Activated naive CD8-positive, alpha-beta T cell treated with anti-CD3 and anti-CD28 coated beads, Interleukin-2, amount 50 U/mL, for 16 hours (primary cell): ENCODE measurements at regions not wholly inside any gene's neighbourhood (a gene's known extent, or its start where the extent isn't known, plus 50 kb on each side); places are given as distances from the start of the nearest gene placed in this dataset.

Experiments
- DNase-seq: peaks from one replicate; pipeline ENCODE4 v3.0.0-alpha.2; 2020; ENCODE audit warnings: low read depth, low spot score

DNA sequence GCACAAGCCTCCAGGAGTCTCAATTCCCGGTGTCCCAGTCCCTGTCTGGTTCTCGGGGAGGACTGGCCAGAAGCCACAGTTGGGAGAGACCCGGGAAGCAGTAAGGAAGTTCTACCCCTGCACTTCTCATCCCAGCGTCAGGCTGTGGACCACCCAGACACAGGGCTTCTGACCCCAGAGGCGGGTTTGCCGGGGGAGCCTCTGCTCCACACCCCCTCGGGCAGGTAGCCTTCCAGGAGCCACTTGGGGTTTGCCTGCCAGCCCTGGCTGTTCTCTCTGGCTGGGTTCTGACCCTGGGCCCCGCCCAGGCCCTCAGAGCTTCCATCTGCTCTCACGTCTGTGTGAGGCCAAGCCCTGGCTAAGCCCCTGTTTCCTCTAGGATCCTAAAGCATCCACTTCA lies 94.4 kb upstream of the GPC1 start:
- DNase-seq, result no peak

DNA sequence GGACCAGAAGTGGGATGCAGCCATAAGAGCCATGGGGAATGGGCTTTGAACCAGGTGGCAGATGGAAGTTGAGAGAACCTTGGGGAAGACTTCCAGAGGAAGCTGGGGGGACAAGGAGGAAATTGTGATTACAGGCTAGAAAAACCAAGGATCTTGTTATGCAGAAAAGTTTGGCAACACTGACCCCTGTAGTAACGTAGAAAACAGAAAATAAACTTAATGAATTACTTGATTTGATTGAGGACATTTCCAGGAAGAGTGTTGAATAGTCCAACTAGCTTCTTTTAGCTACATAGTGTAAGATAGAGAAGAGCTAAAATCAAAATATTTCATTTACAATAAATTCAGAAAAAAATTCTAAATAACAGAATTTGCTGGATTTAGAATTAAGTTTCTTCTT lies 91.9 kb upstream of the GPC1 start:
- no peak for DNase-seq

DNA sequence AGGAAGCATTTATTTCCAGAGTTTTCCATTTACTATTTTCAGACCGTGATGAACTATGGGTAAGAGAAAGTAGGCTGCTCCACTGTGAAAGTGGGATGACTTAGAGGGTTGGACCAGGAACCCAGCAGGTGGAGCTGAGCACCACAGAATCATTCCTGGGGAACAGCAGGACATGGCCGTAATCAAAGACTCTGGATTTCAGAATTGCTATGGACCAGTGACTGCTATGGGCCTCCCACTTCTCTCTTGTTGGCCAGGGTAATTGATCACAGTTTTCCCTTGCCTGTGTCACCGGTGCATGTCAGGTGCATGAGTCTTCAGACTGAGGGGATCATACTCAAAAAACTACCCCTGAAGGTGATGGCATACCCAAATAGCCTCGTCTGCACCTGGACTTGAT lies 90.6 kb upstream of the GPC1 start:
- DNase-seq, result no peak

DNA sequence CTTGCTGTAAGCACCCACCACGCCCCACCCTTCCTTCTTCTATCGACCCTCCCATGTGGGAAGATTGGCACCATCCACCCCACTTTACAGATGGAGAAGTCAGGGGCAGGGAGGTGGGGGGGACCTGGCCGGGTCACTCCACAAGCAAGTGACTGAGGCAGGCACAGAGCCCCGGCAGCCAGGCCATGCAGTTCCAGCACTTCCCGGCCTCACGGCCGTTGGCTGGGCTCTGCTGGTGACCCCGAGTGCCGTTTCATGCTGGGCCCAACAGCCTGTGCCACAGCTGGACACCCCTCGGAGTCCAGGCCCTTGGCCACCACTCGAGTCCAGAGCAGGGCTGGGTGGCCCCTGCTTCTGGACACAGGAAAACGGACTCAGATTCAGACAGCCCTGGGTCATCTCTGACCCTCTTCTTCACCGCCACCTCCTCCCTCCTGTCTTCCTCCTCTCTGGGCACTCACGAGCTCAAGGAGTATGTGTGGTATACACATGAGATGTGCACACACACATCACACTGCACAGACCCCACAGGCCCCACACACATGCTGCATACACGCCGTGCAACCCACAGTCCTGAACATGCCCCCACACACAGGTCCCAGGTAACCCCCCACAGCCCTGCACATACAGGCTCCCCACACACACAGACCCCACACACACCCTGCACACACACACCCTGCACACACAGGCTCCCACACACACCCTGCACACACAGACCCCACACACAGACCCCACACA lies 89.3 kb upstream of the GPC1 start:
- no peak for DNase-seq

DNA sequence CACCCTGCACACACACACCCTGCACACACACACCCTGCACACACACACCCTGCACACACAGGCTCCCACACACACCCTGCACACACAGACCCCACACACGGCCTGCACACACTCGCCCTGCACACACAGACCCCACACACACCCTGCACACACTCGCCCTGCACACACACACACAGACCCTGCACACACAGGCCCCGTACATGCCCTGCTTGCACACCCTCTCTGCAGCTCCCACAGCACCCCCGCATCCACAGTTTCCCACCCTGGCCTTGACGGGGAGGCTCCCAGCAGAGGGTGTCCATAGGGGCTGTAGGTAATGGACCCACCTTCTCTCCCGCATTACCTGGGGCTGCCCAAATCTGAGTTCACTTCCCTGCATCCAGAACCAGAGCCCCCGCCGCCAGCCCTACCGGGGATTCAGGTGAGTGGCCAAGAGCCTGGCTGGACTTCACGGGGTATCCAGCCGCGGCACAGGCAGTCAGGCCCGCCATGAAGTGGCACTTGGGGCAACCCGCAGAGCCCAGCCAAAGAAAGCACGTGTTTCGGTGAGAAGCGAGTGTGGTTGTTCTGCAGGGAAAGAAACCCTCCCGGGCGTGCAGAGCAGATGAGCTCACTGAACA lies 88.6 kb upstream of the GPC1 start:
- DNase-seq, result no peak

DNA sequence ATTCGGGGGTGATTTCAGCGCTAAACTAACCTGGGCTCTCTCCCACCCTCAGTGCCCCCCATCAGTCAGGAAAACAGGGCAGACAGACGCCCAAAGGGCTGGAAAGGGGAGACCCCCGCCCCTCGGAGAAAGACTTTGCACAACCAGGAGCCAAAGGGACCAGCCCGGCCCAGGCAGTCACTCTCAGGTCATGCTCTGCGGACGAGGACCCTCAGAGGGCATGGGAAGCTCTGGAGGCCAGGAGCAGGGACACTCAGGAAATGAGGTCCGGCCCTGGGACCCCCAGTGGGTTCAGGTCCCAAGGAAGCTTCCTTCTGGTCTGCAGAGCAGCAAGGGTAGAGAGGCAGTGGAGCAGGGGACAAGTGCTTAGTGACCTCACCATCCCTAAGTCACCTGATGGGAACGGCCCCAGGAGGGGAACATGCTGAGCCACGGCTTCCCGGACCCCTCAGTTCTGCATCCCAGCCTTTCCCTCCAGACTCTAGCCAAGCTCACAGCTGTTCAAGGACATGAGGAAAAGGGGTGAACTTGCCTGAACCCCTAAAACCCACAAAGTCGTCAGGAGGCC lies 88.0 kb upstream of the GPC1 start:
- no peak for DNase-seq

DNA sequence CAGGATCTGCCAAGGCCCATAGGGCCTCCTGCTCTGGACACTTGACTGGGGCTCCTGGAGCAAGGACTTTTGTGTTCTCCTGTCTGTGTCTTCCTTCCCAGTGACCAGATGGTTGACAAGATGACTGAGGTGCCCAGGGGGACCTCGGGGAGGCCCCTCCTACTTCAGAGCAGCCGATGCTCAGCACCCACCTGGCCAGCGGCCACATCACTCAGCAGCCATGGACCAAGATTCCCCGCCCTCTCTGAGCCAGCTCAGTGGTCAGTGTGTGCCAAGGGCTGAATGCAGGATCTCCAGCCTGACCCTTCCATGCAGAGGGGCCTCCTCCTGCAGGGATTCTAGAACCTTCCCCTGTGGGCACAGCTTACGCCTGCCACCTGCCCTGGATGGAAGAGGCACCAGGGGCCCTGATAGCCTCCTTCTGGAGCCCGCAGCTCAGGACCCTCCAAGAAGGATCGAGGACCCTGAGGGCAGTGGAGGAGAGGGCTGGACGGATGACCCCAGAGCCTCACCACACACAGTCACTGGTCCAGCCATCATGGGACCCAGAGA lies 87.4 kb upstream of the GPC1 start:
- no peak for DNase-seq

DNA sequence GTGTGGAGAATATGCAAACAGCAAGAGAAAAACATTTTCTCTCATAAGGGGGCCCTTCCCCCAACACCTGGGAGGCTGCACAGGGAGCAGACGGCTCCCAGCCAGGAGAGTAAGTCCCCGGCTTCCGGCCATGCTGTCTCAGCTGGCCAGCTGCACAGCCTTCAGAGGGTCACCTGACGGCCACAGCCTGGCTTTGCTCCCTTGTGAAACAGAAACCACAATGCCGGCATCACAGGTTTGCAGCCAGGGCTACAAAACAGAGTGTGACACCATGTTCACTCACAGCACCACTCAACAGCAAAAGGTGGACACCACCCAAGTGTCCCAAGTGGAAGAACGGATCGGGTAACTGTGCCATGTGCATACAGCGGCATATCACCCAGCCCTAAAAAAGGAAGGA lies 86.9 kb upstream of the GPC1 start:
- no peak for DNase-seq

DNA sequence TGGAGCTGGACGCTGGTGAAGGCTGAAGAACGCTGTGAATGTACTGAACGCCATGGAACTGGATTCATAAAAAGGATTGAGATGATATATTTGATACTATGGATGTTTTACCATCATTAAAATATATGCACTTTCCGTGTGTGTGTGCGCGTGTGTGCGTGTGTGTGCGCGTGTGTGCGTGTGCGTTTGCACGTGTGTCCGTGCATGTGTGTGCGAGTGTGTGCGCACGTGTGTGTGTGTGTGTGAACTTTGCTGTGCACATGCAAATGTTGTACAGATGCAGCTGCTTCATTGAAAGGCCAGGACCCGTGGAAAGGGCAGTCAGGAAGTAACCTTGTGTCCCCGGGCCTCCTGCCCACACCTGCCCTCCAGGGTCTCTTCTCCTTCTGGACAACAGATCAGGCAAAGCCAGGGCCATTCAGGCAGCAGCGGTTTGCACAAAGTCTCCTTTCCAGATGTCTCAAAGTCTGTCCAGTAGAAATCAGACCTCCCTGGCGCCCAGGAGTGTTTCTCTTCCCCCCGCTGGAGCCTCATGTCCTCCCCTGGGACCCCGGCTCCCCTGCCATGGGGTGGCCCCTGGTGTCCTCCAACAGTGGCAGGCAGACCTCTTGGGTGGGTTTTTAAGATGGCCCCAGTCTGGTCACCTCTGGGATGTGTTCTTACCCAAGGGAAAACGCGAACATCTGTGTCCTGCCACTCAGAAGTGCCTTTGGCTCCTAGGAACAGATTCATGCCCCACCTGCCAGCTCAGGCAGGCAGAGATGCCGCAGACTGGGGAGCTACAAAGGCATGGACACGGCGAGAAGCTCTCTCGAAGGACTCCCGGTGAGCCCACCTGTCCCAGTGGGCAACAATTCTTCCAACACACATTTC lies 86.1 kb upstream of the GPC1 start:
- DNase-seq, result no peak

DNA sequence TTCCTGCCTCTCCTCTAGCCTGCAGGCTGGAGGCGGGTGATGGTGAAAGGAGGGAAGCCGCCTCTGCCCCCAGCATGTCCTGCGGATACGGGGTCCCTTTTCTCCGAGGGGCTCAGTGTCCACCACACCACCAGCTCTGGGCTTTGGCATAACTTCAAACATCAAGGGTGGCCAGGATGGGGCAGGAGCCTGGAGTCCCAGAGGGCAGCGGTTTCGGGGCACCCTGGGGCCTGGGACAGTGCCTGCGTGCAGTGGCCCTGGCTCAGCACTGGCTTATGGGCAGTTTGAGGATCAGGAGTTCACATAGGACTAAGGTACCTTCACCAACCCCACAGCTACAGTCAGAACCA lies 85.5 kb upstream of the GPC1 start:
- DNase-seq, result no peak

DNA sequence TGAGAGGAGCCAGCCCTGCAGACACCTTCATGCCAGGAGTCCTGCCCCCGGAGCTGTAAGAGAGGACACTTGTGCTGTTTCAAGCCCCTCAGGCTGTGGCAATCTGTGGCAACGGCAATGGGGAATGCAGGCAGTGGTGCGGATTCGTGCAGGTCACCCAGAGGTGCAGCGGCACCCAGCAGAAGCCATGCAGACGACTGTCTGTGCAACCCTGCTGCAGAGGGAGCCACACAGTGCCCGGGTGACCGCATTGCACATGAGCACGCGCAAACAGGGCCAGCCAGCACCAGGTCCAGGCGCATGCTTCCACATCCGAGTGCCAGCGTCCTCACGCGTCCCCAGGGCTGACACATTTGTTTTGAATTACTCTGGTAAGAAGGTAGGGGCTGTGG lies 84.8 kb upstream of the GPC1 start:
- DNase-seq, result no peak

DNA sequence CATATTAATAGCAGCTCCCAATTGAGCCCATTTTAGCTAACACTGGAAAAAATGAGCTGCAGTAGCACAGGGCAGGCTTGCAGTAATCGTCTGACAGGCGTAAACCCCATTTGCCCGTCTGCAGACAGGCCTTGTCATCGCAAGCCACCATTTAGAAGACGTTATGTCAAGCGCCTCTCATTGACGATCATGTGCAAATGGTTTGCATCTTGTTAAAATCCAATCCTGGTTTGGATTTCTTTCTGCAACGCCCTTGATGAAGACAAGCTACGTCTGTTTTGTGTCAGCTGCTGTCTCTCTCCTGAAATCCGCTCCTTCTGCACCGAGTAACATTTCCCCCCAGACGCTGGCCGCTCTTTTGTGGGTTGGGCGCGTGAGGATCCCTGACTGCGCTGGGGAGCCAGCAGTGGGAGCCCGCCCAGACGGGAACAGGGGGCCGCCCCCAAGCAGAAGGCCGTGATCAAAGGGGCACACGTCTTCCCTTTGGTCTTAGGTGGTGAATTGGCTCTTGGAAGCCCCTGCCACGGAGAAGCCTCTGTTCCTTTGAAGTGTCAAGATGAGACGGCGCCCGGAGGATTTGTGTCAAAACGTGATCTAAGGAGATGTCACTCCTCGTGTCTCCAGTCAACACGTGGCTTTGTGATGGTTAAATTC lies 84.2 kb upstream of the GPC1 start:
- DNase-seq, result no peak

DNA sequence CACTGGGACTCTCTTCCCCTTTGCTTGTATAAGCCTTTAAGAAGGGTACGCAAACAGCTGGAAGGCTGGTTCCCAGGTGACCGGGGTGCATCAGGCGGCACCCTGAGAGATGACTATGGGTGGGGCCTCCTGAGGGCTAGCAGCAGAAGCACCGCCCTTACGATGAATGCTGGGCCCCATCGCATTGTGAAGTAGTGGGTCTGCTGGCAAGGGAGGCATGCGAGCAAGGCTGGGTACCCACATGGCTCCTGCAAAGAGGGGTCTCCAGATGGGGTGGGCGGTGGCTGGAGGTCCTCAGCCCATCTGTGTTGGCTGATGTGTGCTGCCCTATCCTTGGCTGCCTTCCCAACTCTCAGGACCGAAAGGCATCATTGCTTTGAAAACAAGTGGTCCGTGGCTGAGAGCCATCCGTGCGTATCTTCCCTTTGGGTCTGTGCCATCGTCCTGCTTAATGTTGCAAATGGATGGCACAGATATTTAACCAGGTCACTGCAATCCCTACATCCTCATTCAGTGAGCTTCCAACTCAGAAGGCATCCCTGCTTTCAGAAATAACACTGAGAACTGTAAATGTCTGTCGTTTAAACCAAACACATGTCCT lies 83.5 kb upstream of the GPC1 start:
- no peak for DNase-seq

DNA sequence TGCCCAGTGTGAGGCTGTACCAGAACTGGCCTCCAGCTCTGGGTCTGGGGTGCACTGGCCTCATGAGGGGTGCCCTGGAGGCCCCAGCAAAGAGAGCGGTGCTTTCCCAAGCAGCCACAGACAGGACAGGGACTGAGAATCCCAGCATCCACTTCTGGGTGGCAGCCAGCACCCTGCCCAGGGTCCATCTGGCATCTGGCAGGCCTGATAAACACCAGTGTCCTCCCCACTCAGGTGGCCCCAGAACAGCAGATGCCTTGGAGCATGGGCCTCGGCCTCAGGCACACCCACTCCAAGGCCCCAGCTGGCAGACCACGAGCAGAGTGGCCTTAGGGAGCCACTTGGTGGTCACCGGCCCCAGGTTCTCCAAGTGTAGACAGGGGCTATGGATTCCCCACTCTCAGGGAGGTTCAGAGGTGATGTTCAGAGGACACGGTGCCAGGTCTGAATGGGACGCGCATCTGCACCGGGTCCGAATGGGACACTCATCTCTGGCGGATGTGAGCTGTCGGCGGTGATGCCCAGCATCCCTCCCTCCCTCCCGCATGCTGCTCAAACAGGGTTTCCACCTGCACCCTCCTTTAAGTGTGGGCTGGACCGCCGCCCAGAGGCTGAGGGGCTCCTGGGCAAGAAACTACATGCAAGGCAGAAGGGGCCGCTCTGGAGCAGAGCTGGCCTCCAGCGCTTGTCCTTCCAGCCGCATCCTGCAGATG lies 82.2 kb upstream of the GPC1 start:
- no peak for DNase-seq

DNA sequence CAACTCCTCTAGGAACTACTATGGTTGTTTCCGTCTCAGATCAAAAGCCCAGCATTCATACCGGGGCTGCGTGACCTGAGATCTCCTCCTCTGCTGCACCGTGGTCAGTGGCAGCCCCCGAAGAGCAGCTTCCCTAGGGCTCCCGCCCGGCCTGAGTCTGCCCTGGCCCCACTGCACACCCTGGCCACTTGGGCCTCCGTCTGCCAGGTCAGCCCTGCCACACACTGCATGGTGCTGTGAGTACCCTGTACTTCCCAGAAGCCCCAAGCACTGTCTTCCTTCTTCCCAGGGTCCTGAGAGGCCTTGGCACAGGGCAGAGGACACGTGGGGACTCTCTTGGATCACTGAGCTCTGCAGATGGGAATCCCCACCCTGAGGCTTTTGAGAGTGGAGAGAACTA lies 81.5 kb upstream of the GPC1 start:
- no peak for DNase-seq

DNA sequence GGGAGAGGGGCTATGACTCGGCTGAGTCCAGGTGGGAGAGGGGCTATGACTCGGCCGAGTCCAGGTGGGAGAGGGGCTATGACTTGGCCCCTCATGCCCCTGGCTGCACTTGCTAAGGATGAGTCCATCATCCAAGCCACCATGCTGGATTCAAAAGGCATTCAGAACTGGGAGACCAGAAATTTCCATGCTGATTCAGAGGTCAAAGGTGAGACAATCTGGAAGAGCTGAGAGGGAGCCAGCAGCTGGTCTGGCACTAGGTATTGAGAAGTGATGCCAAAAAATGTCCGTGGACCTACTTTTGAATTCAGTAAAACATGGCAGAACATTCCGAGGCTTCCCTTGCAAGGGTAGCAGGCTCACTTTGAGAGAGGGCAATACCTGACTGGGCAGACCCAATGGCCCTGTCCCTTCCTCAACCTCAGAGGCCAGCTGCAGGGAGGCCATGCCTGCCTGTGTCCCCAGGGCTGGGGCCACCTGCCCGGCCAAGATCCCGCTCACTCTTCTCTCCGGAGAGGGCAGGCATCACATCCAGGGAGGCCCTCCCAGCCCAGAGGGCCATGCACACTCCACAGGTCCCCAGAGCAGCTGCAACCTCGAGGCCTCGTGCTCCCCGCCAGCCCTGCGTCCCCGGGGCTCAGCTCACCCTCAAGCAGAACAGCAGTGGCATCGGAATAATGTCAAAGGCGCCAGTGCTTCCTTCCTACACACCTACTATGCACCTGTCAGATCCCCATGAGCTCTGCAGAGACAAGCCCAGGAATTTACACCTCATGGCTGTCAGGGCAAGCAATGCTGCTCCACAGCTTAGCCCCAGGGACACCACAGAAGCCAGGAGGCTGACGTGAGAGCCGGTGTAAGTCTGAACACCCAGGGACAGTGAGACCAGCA lies 80.2 kb upstream of the GPC1 start:
- no peak for DNase-seq

DNA sequence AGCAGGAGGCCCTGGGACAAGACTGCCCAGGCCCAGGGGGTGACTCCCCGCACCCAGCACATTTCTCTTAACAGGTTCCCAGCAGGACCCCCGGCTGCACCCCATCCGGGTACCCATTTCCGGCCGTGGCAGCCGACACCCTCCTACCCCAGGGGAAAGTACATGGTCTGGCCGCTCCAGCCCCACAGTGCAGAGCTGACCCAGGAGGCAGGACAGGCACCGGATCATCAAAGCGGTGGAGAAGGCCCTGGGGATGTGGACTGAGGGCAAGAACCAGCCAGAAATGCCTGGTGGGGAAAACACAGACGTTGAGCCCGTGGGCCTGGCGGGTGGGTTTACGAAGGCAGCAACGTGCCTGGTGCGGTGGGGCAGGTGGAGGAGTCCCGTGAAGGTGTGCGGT lies 79.5 kb upstream of the GPC1 start:
- DNase-seq, result no peak

DNA sequence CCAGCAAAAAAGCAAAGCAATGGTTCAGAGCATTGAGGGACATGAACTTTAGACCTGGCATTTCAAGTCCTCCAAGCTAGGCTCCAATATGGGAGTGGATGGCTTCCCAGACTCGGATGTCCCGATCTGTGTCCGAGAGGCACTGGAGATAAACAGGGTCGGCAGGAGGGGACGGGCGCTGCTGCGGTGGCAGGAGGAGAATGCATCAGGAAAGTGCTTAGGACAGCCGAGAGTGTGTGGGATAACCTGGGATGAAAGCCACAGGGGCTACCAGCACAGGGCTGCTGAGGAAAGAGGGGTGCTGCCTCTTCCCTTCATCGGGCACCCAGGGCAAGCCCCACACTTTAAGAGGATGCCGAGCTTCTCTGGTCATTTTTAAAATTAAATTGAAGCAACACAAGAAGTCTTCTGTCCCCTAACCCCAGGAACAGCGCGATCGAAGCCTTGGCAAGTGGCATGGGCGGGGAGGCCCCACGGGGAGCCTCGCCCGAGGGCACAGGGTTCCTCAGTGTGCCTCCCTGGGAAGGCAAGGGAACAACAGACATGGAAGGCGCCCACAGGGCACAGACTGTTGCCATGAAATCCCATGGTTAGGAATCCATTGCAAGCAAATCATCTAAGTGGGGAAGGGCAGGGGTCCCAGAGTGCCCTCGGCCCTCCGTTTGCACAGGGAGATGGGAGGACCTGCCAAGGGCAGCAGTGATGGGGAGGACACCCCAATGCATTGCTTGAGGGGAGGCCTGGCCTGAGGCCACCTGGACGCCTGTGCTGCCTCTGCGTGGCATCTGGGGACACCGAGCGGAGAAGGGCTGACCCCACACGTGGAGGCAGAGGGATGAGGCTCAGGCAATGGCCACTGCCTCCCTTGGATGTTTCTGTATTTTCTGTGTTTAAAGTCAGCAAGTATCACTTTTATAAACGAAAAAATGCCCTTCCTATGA lies 78.5 kb upstream of the GPC1 start:
- DNase-seq, result no peak

DNA sequence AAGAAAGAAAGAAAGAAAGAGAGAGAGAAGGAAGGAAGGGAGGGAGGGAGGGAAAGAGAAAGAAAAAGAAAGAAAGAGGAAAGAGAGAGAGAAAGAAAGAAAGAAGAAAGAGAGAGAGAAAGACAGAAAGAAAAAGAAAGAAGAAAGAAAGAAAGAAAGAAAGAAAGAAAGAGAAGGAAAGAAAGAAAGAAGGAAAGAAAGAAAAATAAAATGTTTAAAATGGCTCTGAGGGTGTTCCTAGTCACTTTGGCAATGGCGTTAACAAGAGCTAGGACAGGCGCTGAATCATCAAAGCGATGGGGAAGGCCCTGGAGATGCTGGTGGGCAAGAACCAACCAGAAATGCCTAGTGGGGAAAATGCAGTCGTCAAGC lies 77.8 kb upstream of the GPC1 start:
- DNase-seq, result no peak
